ENCODE measurements at regions not wholly inside any gene's neighbourhood (a gene's known extent, or its start where the extent isn't known, plus 50 kb on each side); places are given as distances from the start of the nearest gene placed in this dataset.

DNA sequence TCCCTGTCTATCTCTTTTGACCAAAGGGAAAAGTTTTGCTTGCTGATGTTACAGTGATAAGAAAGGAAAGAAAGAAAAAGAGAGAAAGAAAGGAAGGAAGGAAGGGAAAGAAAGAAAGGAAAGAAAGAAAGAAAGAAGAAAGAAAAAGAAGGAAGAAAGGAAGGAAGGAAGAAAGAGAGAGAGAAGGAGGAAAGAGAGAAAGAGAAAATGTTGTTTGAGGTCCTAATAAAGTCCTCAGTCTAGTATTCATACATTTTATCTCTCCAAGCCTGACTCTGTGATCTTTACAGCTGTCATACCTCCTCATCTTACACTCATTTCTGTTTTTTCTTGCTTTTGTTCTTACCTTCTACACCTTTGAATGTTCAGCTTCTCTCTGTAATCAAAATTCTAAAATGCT, 111.4 kb upstream of the MBNL1 start (continued):
- TF ChIP-seq, protein P1, sequence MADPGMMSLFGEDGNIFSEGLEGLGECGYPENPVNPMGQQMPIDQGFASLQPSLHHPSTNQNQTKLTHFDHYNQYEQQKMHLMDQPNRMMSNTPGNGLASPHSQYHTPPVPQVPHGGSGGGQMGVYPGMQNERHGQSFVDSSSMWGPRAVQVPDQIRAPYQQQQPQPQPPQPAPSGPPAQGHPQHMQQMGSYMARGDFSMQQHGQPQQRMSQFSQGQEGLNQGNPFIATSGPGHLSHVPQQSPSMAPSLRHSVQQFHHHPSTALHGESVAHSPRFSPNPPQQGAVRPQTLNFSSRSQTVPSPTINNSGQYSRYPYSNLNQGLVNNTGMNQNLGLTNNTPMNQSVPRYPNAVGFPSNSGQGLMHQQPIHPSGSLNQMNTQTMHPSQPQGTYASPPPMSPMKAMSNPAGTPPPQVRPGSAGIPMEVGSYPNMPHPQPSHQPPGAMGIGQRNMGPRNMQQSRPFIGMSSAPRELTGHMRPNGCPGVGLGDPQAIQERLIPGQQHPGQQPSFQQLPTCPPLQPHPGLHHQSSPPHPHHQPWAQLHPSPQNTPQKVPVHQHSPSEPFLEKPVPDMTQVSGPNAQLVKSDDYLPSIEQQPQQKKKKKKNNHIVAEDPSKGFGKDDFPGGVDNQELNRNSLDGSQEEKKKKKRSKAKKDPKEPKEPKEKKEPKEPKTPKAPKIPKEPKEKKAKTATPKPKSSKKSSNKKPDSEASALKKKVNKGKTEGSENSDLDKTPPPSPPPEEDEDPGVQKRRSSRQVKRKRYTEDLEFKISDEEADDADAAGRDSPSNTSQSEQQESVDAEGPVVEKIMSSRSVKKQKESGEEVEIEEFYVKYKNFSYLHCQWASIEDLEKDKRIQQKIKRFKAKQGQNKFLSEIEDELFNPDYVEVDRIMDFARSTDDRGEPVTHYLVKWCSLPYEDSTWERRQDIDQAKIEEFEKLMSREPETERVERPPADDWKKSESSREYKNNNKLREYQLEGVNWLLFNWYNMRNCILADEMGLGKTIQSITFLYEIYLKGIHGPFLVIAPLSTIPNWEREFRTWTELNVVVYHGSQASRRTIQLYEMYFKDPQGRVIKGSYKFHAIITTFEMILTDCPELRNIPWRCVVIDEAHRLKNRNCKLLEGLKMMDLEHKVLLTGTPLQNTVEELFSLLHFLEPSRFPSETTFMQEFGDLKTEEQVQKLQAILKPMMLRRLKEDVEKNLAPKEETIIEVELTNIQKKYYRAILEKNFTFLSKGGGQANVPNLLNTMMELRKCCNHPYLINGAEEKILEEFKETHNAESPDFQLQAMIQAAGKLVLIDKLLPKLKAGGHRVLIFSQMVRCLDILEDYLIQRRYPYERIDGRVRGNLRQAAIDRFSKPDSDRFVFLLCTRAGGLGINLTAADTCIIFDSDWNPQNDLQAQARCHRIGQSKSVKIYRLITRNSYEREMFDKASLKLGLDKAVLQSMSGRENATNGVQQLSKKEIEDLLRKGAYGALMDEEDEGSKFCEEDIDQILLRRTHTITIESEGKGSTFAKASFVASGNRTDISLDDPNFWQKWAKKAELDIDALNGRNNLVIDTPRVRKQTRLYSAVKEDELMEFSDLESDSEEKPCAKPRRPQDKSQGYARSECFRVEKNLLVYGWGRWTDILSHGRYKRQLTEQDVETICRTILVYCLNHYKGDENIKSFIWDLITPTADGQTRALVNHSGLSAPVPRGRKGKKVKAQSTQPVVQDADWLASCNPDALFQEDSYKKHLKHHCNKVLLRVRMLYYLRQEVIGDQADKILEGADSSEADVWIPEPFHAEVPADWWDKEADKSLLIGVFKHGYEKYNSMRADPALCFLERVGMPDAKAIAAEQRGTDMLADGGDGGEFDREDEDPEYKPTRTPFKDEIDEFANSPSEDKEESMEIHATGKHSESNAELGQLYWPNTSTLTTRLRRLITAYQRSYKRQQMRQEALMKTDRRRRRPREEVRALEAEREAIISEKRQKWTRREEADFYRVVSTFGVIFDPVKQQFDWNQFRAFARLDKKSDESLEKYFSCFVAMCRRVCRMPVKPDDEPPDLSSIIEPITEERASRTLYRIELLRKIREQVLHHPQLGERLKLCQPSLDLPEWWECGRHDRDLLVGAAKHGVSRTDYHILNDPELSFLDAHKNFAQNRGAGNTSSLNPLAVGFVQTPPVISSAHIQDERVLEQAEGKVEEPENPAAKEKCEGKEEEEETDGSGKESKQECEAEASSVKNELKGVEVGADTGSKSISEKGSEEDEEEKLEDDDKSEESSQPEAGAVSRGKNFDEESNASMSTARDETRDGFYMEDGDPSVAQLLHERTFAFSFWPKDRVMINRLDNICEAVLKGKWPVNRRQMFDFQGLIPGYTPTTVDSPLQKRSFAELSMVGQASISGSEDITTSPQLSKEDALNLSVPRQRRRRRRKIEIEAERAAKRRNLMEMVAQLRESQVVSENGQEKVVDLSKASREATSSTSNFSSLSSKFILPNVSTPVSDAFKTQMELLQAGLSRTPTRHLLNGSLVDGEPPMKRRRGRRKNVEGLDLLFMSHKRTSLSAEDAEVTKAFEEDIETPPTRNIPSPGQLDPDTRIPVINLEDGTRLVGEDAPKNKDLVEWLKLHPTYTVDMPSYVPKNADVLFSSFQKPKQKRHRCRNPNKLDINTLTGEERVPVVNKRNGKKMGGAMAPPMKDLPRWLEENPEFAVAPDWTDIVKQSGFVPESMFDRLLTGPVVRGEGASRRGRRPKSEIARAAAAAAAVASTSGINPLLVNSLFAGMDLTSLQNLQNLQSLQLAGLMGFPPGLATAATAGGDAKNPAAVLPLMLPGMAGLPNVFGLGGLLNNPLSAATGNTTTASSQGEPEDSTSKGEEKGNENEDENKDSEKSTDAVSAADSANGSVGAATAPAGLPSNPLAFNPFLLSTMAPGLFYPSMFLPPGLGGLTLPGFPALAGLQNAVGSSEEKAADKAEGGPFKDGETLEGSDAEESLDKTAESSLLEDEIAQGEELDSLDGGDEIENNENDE (IDR thresholded peaks at IDR 0.05; ENCODE audit: insufficient replicate concordance, low read length): no peak
- no peak for TF ChIP-seq BCL11A (IDR thresholded peaks at IDR 0.05; ENCODE audit: low read depth in 2 of 2, low read length in 2 of 2)
- TF ChIP-seq, protein P2, sequence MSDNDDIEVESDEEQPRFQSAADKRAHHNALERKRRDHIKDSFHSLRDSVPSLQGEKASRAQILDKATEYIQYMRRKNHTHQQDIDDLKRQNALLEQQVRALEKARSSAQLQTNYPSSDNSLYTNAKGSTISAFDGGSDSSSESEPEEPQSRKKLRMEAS (IDR thresholded peaks at IDR 0.05): no peak
- TF ChIP-seq CHD2 (IDR thresholded peaks at IDR 0.05; ENCODE audit: low read length): no peak
- TF ChIP-seq SP4 (IDR thresholded peaks at IDR 0.05; ENCODE audit: low read length): no peak
- no peak for TF ChIP-seq GABPA (IDR thresholded peaks at IDR 0.05; ENCODE audit: borderline replicate concordance, insufficient read depth, low read length)
- TF ChIP-seq PHF8 (conservative IDR thresholded peaks at IDR 0.05; ENCODE audit: low read depth, low read length): no peak
